ENCODE measurements at regions not wholly inside any gene's neighbourhood (a gene's known extent, or its start where the extent isn't known, plus 50 kb on each side); places are given as distances from the start of the nearest gene placed in this dataset.

GRCh38 chr2:126444512-126444911, 211.4 kb upstream of the GYPC start:
- DNase-seq, result no peak

GRCh38 chr2:126446106-126446695, 209.8 kb upstream of the GYPC start:
- no peak for DNase-seq

GRCh38 chr2:126448611-126449010, 207.3 kb upstream of the GYPC start:
- no peak for DNase-seq

GRCh38 chr2:126449677-126450076, 206.3 kb upstream of the GYPC start:
- DNase-seq, result no peak

DNA sequence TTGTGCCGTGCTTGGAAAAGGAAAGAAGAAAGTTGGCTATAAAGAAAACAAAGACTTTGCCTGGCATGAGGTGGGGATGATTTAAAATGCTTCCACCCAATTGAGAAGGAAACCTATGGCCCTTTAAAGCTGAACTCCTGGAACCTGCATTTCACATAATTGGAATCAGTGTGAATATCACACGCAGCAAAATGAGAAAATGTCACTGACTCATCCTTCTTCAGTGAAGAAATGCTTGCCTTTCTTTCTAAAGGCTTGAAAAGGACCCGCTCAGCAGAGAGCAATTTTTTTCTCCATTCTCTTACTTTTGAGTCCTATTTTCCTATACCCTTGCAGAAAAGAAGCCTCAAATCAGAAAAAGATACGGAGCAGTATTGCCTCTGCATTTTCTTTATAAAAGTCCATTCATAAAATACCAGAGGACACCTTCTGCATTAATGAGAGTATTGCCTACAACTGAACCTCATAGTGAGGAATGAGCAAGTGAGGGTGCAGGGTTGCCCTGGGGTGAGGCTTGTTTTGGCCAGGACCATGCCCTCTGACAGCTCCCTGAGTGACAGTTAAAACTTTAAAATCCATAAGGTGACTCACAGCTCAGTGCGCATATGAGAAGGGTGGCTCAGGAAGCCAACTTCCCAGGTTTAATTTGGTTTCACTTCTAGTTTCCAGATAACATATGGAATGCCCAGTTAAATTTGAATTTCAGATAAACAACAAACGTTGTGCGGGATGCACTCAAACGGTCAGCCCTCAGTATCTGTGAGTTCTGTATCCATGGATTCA, 191.9 kb upstream of the GYPC start:
- DNase-seq, result no peak

DNA sequence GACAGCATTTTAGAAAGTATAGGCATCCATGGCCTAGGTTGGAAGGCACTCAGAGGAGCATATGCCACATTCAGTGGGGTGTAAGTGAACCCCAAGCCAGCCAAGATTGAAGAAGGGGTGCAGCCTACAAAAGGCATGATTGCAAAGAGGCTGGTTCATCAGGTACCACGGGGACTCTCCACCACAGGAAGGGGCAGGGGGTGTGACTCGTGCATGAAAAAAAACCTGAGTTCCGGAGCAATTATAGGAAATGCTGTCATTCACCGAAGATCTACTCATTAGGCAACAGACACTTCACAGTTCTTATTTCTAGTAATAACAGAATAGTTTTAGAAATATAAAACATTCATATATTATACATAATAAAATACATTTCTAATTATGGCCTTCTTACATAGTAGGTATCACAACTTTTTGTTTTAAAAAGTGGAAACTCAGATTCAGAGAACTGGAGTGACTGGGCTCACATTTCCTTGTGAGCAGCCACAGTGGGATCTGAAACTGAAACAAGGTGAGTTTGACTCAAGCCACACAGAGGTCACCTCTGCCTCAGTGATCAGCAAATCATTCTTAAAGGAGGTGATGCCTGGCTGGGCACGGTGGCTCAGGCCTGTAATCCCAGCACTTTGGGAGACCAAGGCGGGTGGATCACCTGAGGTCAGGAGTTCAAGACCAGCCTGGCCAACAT, 188.4 kb upstream of the GYPC start:
- DNase-seq, result no peak

DNA sequence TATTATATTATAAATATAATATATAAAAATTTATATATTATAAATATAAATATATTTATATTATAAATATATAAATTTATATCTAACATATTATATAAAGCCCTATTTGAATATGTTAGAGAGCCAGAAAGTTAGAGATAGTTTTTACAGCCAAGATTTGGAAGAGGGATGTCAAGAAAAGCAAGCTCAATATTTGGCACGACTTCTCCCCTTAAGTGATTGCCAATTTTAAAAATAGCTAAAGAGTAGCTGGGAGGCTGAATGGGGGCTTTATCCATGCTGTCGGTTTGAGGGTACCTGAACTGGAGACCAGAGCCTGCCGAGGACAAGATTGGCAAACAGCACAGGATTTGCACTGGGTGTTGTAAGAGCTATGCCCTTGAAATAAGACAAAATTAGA, 180.9 kb upstream of the GYPC start:
- DNase-seq, result no peak

- DNase-seq, result no peak
Observed at GRCh38 chr2:126476691-126477090, 179.3 kb upstream of the GYPC start.

GRCh38 chr2:126480033-126480432, 175.9 kb upstream of the GYPC start:
- DNase-seq, result no peak

DNA sequence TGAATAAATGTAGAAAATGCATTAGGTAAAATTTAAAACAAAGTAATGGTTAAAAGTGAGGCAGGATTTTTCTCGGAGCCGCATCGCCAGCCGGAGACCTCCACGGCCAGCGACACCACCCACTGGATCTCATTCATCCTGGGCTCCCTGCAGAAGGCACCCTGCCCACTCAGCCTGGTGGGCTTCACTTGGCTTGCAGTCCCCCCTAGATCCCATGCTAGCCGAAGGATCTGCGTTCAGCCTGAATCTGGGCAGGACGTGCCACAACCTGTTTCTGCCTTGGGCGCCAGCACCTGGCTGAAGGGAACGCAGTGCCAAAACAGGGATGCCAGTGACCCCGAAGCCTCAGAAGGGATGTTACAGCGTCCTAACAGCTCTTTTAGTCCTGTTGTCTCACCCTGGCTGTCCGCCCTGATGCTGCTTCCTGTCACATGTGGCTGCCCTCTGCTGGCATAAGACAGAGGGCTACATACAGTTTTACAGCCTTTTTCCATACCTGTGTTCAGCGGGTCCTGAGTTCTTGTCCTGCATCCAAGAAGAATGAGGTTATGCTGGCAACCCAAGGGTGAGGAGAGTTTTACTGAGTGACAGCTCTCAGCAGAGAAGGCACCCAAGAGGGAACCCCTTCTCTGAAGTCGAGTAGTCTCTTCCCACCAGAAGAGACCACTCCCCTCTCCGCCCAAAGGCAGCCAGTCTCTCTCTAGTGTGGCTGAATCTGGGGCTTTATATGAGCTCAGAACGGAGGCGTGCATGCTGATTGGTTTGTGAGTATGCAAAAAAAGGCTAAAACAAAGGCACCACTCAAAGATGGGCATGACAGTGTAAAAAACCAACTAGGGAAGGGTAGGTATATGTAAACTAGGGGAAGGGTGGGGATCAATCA, 173.1 kb upstream of the GYPC start:
- no peak for DNase-seq

DNA sequence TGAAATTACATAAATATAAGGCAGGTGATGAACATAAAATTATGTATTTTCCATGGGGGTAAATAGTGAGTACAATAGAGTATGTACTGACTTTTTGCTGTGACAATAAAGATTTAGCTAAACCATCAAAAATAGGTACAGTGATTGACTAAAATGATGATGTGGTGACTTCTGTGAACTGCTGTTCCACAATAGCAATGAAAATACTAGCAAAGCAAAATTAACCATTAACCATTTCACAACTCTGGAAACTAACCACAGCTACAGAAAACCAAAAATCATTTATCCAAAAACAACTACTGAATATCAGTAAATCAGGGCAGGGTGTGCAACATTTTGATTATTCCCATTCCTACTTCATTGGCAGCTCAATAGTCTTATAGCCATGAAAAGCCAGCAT, 161.4 kb upstream of the GYPC start:
- DNase-seq, result no peak

DNA sequence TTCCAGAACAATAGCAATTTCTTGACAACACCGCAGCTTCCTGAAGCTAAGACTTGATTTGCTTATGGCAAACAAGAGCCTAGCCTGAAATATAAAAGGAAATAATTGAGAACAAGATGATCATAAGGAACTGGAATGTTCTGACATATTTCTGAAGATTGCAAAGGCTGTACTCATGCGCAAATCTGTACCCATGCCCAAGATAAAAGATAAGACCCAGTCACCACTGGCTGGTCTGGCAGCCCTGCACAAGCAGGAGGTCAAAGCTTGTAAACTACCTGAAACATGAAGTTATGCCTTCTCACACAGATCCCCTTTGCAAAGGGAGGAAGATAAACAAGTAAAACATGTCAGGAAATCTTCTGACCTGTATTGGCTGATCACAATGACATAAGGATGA, 160.8 kb upstream of the GYPC start:
- no peak for DNase-seq

GRCh38 chr2:126496493-126496892, 159.5 kb upstream of the GYPC start:
- no peak for DNase-seq

GRCh38 chr2:126503476-126503875, 152.5 kb upstream of the GYPC start:
- DNase-seq, result no peak

GRCh38 chr2:126504949-126505348, 151.0 kb upstream of the GYPC start:
- DNase-seq, result no peak

GRCh38 chr2:126506786-126507185, 149.2 kb upstream of the GYPC start:
- DNase-seq, result no peak

DNA sequence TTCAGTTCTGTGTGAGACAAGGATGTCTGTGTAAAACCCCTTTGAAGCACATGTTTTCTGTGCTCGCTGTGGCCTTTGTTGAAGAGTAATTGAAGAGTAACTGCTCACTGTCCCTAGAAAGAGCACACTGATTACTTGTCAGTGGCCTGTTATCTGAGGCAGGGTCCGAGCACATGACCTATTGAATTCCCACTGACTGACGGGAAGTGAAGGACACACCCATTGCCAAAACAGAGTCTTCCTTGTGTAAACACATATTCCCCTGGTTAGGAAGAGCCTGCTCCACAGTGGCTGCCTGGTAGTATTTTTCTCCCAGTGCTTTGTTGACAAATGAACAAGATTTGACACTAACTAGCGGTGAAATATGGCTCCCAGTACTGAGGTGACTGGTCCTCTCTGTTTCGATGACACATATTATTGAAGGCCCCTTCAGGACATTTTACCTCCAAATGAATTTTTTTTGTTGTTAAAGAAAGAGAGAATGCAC, 148.5 kb upstream of the GYPC start:
- DNase-seq, result peak; percentile 35

DNA sequence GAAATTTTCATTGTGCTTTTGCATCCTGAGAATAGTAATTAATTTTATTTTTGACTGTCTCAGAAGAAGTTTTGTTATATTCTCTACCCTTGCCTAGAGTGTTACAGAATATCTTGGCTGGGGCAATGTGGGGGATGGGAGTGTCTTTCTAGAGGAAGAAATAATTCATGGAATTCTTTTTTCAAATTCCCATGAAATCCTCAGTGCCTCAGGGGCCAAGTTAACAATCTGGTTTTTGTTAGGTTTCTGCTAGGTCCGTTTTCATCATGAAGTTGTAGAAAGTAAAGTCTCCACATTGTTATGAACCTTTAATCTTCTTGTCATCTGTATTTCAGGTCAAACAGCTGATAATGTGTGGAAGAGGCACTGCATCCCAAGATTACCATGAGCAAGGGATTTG, 145.6 kb upstream of the GYPC start:
- no peak for DNase-seq

GRCh38 chr2:126510960-126511359, 145.0 kb upstream of the GYPC start:
- DNase-seq, result no peak

- DNase-seq, result no peak
Observed at GRCh38 chr2:126512026-126512425, 143.9 kb upstream of the GYPC start.

DNA sequence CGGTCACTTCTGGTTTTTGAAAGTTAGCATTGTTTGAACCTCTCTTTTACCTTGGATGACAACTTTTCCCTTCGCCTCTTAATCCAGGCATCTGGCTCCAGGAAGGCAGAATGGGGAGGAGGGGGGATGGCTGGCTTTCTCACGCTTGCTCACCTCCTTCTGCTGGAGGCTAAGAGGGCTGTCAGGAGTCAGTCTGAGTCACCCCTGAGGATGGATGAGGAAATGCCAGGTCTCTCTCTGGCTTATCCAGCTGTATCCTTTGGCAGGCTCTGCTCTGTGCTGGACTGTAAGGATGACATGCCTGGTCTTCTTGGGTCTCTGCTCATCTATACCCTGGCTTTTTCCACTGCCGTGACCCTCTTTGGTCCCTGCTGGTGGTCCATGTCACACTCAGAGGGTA, 142.9 kb upstream of the GYPC start:
- DNase-seq, result no peak

DNA sequence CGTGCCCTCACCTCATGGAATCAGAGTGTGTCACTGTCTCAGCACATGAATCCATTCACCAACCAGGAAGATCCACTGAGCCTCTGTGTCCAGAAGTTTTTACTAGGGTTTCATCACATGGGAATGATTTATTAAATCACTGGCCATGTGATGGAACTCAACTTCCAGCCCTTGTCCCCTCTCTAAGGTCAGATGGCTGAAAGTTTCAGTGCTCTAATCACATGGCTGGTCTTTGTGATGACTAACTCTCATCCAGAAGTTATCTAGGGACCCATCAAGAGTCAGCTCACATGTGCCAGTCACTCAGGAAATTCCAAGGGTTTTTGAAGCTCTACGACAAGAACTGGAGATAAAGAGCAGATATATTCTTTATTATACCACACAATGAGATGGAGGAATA, 140.5 kb upstream of the GYPC start:
- no peak for DNase-seq

- DNase-seq, result no peak
Observed at GRCh38 chr2:126518196-126518595, 137.8 kb upstream of the GYPC start.
